ENCODE measurements at regions not wholly inside any gene's neighbourhood (a gene's known extent, or its start where the extent isn't known, plus 50 kb on each side); places are given as distances from the start of the nearest gene placed in this dataset.

DNA sequence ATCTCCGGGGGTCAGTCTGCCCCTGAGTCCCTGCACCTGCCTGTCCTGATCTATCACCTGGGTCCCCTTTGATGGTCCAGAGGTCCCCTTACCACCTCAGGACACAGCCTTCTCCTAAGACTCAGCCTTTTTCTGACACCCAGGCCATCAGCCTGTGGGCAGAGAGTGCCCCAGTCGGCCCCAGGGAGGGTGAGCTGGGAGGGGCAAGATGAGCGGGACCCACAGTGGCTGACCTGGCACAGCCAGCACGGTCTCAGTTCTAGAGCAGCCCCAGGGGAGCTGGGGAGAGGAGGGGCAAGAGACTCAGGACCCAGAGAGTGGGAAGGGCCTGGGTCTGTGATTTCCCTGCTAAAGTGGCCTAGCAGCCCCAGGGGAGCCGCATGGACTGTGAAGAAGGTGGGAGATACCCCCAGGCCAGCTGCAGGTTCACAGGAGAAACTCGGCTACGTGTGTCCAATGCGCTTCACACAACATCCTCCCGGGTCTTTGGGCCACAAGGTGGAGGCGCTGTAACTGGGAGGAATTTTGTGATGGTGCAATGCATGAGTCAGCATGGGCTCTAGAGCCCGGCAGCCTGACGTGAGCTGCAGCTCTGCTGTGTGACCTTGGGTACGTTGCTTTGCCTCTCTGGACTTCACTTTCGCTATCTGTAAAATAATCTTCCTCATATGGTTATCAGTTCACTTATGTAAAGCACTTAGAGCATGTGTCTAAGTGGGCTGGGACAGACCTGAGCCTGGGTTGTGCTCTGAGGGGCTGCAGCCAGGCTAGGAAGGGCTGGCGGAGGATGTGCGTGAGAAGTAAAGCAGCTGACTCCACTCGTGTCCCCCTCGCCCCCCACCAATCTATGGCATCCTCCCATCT is 67.2 kb upstream of the LHX1 start:
- no peaks in the 10 kb centered on the region for H3K4me1 ChIP-seq (ENCODE audit: insufficient read depth, low read length)
- no peak overlapping the region for H3K9ac ChIP-seq (ENCODE audit: low read length)
- no TSS peak for BruUV-seq (replicated peaks)
- DNase-seq = no peak
- TF ChIP-seq CTCF (conservative IDR thresholded peaks at IDR 0.05; ENCODE audit: low read depth, low read length) = no peak
- TF ChIP-seq EZH2phosphoT487 (IDR thresholded peaks at IDR 0.05; ENCODE audit: borderline replicate concordance, low read length) = no peak
- no peak for TF ChIP-seq EZH2 (IDR thresholded peaks at IDR 0.05; ENCODE audit: low read length, unreplicated experiment)
- H3K27ac ChIP-seq (ENCODE audit: low read length) = no peak overlapping the region
- no peaks in the 10 kb centered on the region for H3F3A ChIP-seq (ENCODE audit: low read length, unreplicated experiment)
- H3K9me2 ChIP-seq (replicated peaks; ENCODE audit: low read length) = no peaks in the 10 kb centered on the region
- H3K79me2 ChIP-seq (ENCODE audit: low read length) = no peaks in the 10 kb centered on the region
- ATAC-seq = no peak
- ChIA-PET CTCF (no interaction called here), POLR2A (ENCODE audit: unreplicated experiment) (no interaction called here)
- no peak overlapping the region for H3K4me3 ChIP-seq (ENCODE audit: low read length)
- no peaks in the 10 kb centered on the region for H4K20me1 ChIP-seq (ENCODE audit: low read length)
- no peaks in the 10 kb centered on the region for H3K27me3 ChIP-seq (ENCODE audit: low read length)
- no peaks in the 10 kb centered on the region for H3K9me3 ChIP-seq (ENCODE audit: low read length)
- no peak overlapping the region for H3K4me2 ChIP-seq (ENCODE audit: low read length)
- intact Hi-C loops (cut with micrococcal nuclease) = no loop called here
- H3K36me3 ChIP-seq (ENCODE audit: low read depth, low read length) = no peaks in the 10 kb centered on the region
- H2AFZ ChIP-seq (ENCODE audit: low read length) = no peak overlapping the region

DNA sequence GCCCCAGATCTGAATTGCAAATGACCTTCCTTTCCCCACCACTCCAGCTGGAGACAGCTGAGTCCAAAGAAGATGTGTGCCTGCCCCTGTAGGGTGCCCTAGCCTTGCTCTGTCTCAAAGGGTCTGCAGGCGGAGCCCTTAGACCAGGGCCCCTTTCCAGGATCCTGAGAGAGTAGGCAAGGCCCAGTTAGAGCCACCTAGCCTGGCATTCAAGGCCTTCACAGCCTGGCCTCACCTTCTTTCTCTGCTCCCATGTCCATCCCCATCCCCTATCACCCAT is 66.6 kb upstream of the LHX1 start:
- no peak overlapping the region for H3K27ac ChIP-seq (ENCODE audit: low read length)
- H4K20me1 ChIP-seq (ENCODE audit: low read length) = no peaks in the 10 kb centered on the region
- no peaks in the 10 kb centered on the region for H3K79me2 ChIP-seq (ENCODE audit: low read length)
- H3K9ac ChIP-seq (ENCODE audit: low read length) = no peak overlapping the region
- H3F3A ChIP-seq (ENCODE audit: low read length, unreplicated experiment) = no peaks in the 10 kb centered on the region
- H3K36me3 ChIP-seq (ENCODE audit: low read depth, low read length) = no peaks in the 10 kb centered on the region
- H3K4me2 ChIP-seq (ENCODE audit: low read length) = no peak overlapping the region
- H3K27me3 ChIP-seq (ENCODE audit: low read length) = no peaks in the 10 kb centered on the region
- TF ChIP-seq EZH2phosphoT487 (IDR thresholded peaks at IDR 0.05; ENCODE audit: borderline replicate concordance, low read length) = no peak
- no peak for TF ChIP-seq CTCF (conservative IDR thresholded peaks at IDR 0.05; ENCODE audit: low read depth, low read length)
- TF ChIP-seq EZH2 (IDR thresholded peaks at IDR 0.05; ENCODE audit: low read length, unreplicated experiment) = no peak
- H3K9me2 ChIP-seq (replicated peaks; ENCODE audit: low read length) = no peaks in the 10 kb centered on the region
- H3K9me3 ChIP-seq (ENCODE audit: low read length) = no peaks in the 10 kb centered on the region
- no peaks in the 10 kb centered on the region for H3K4me1 ChIP-seq (ENCODE audit: insufficient read depth, low read length)
- intact Hi-C loops (cut with micrococcal nuclease) = no loop called here
- BruUV-seq (replicated peaks) = no TSS peak
- ChIA-PET POLR2A (ENCODE audit: unreplicated experiment) (no interaction called here), CTCF (no interaction called here)
- no peak overlapping the region for H2AFZ ChIP-seq (ENCODE audit: low read length)
- DNase-seq (no peak), ATAC-seq (no peak)
- no peak overlapping the region for H3K4me3 ChIP-seq (ENCODE audit: low read length)

DNA sequence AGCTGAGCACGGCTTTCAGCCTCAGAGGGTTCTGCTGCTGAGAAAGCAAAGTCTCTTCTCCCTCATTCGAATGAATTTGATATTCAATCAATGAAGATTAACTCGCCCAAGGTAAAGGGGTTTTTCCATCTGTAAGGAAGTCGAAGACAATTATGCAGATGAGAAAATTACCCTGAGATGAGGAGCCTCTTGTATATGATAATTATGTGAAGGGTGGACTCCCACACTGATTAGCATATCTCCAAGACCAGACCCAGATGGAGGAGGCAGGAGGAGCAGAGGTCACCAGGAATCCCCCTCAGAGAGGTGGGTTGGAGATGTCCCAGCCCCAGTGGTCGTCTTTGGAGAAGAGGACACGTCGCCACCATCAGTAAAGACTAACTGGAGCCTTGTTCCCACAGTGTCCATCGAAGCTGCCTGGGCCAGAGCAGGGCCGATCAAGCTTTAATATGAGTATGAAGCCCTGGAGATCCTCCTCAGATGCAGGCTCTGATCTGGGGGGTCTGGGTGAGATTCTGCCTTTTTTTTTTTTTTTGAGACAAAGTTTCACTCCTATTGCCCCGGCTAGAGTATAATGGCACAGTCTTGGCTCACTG is 61.5 kb upstream of the LHX1 start:
- ATAC-seq (no peak), DNase-seq (no peak)
- POLR2A ChIA-PET (ENCODE audit: unreplicated experiment) = no interaction called here
- no peak overlapping the region for H2AFZ ChIP-seq (ENCODE audit: low read length)
- TF ChIP-seq CTCF (conservative IDR thresholded peaks at IDR 0.05; ENCODE audit: low read depth, low read length) = no peak
- no peak for TF ChIP-seq EZH2 (IDR thresholded peaks at IDR 0.05; ENCODE audit: low read length, unreplicated experiment)
- no peak for TF ChIP-seq EZH2phosphoT487 (IDR thresholded peaks at IDR 0.05; ENCODE audit: borderline replicate concordance, low read length)
- no peaks in the 10 kb centered on the region for H4K20me1 ChIP-seq (ENCODE audit: low read length)
- no TSS peak for BruUV-seq (replicated peaks)
- H3K27me3 ChIP-seq (ENCODE audit: low read length) = no peaks in the 10 kb centered on the region
- H3K9ac ChIP-seq (ENCODE audit: low read length) = no peak overlapping the region
- no peaks in the 10 kb centered on the region for H3K79me2 ChIP-seq (ENCODE audit: low read length)
- no peaks in the 10 kb centered on the region for H3K9me3 ChIP-seq (ENCODE audit: low read length)
- H3K27ac ChIP-seq (ENCODE audit: low read length) = no peak overlapping the region
- CTCF ChIA-PET = no interaction called here
- H3K4me2 ChIP-seq (ENCODE audit: low read length) = no peak overlapping the region
- H3K9me2 ChIP-seq (replicated peaks; ENCODE audit: low read length) = no peaks in the 10 kb centered on the region
- H3K36me3 ChIP-seq (ENCODE audit: low read depth, low read length) = no peaks in the 10 kb centered on the region
- no peak overlapping the region for H3K4me3 ChIP-seq (ENCODE audit: low read length)
- no peaks in the 10 kb centered on the region for H3F3A ChIP-seq (ENCODE audit: low read length, unreplicated experiment)
- intact Hi-C loops (cut with micrococcal nuclease) = no loop called here
- 0 out of 2 replicates have a peak, but pooled peaks cover 3% of the 10 kb centered on the region for H3K4me1 ChIP-seq (ENCODE audit: insufficient read depth, low read length)
